BJ (cell line): ENCODE measurements at regions not wholly inside any gene's neighbourhood (a gene's known extent, or its start where the extent isn't known, plus 50 kb on each side); places are given as distances from the start of the nearest gene placed in this dataset.

ENCODE experiments used
- CTCF ChIA-PET: fragments of 350-600 bp; formaldehyde crosslinking; extraction: SDS; loops from one replicate; lab custom pipeline; 2021; ENCODE audit warnings: antibody characterized with exemption, inconsistent platforms; lab: Yijun Ruan, JAX
- POLR2A ChIA-PET: fragments of 300-600 bp; sonication (Branson Sonifier 250); formaldehyde crosslinking; extraction: SDS; loops from one replicate; lab custom pipeline; 2021; ENCODE audit warnings: antibody characterized with exemption; lab: Charles Lee
- DNase-seq: peaks from one replicate; pipeline ENCODE4 v3.0.0-alpha.2; 2011; ENCODE audit warnings: low read depth
- H3K27me3 ChIP-seq: 2 replicates; pipeline ENCODE4 v1.6.0; 2011; ENCODE audit warnings: low read length; ENCODE audit not compliant: control insufficient read depth, insufficient read depth
- H3K36me3 ChIP-seq: 2 replicates; pipeline ENCODE4 v1.5.1; 2011; ENCODE audit warnings: low read length; ENCODE audit not compliant: control insufficient read depth, insufficient read depth
- H3K4me3 ChIP-seq: 2 replicates; pipeline ENCODE4 v1.5.1; 2011; ENCODE audit warnings: low read depth, mild to moderate bottlenecking, control low read depth, low read length
- CTCF ChIP-seq: IDR thresholded peaks from 2 replicates; pipeline ENCODE4 v1.5.1; 2011; ENCODE audit warnings: low read depth, mild to moderate bottlenecking, control low read depth, inconsistent platforms, low read length, moderate library complexity; ENCODE audit not compliant: insufficient read depth

DNA sequence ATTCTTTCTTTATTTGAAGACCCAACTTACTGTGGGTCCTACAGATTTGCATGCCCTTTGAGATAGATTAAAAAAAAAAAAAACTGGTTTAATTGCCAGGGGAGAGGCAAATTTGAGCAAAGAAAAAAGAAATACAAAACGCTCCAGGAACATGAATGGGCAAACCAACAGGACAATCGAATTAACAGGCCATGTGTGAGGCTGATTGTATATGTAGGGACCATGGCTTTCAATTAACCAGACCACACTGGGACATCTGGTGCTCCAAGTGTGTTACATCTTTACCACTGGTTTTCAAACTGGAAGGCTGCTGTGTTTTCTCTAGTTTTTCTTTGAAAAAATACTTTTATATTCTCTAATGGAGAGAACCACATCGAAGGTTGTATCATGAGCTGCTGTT lies 612.1 kb upstream of the SEMA6A start:
- no peak for TF ChIP-seq CTCF
- DNase-seq = no peak
- Histone ChIP-seq H3K4me3 (no peak overlapping the region), H3K36me3 (no peaks in the 10 kb centered on the region), H3K27me3 (no peaks in the 10 kb centered on the region)
- ChIA-PET POLR2A (no interaction called here), CTCF (no interaction called here)

GRCh38 chr5:117183326-117183725 lies 608.7 kb upstream of the SEMA6A start:
- TF ChIP-seq CTCF = no peak

GRCh38 chr5:117182104-117182503 lies 607.5 kb upstream of the SEMA6A start:
- POLR2A ChIA-PET = no interaction called here

More at GRCh38 chr5:117183326-117183725, 608.7 kb upstream of the SEMA6A start:
- ChIA-PET POLR2A (no interaction called here), CTCF (no interaction called here)
- no peak overlapping the region for H3K4me3 ChIP-seq
- no peak for DNase-seq
- H3K27me3 ChIP-seq = no peaks in the 10 kb centered on the region
- no peaks in the 10 kb centered on the region for H3K36me3 ChIP-seq

DNA sequence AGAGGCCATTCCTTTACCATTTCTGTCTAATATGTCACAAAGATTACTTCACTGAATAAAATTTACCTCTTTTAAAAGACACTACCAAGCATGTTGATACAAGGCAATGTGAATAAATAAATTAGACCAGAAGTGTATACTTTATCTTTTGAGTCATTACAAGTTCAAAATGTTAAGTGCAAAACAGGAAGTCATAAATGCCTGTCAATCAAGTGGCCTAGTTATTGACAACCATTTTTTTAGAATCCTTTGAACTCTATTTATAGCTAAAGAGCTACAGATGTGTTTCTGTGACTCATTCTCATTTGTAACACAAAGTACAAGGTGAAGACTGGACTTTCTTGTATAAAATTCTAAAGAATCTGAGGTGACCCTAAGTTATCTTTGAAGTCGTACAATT lies 602.7 kb upstream of the SEMA6A start:
- no peak overlapping the region for H3K4me3 ChIP-seq
- H3K36me3 ChIP-seq = no peaks in the 10 kb centered on the region
- no peak for TF ChIP-seq CTCF
- no peak for DNase-seq
- POLR2A ChIA-PET = no interaction called here
- CTCF ChIA-PET = no interaction called here
- H3K27me3 ChIP-seq = no peaks in the 10 kb centered on the region

More at GRCh38 chr5:117182104-117182503, 607.5 kb upstream of the SEMA6A start:
- CTCF ChIA-PET = no interaction called here
- no peaks in the 10 kb centered on the region for H3K36me3 ChIP-seq
- DNase-seq = no peak
- H3K4me3 ChIP-seq = no peak overlapping the region
- H3K27me3 ChIP-seq = no peaks in the 10 kb centered on the region
- TF ChIP-seq CTCF = no peak

DNA sequence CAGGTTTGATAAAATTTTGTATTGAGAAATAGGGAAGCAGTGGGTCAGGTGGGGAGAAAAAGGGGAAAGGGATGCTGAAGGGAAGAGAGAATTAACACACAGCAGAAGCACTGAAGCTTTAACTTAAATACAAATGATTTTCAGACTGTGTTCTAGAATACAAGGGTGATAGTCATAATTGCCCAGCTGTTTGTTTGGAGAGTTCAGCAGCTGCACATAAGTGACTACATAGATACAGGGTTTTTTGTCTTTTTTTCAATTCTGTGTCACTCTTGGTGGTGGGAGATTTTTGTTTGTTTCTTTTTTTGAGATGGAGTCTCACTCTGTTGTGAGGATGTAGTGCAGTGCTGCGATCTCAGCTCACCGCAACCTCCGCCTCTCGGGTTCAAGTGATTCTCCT lies 590.4 kb upstream of the SEMA6A start:
- CTCF ChIA-PET = no interaction called here
- H3K27me3 ChIP-seq = no peaks in the 10 kb centered on the region
- H3K4me3 ChIP-seq = no peak overlapping the region
- TF ChIP-seq CTCF = no peak
- POLR2A ChIA-PET = no interaction called here
- DNase-seq = no peak
- H3K36me3 ChIP-seq = no peaks in the 10 kb centered on the region
